HG02938 (cell line): ENCODE measurements at regions not wholly inside any gene's neighbourhood (a gene's known extent, or its start where the extent isn't known, plus 50 kb on each side); places are given as distances from the start of the nearest gene placed in this dataset.
"Not testable (repeated sequence)": the region's sequence is repeated elsewhere in the genome, so short reads cannot be mapped to it uniquely, and the experiment has no call there.

ENCODE experiments used
- ATAC-seq: cut with Tn5 transposase; IDR thresholded peaks from one replicate; pipeline ENCODE4 v1.9.1; 2021; ENCODE audit warnings: mild to moderate bottlenecking, moderate library complexity; ENCODE audit not compliant: unreplicated experiment

GRCh38 chr1:196005426-196005825, 602.8 kb downstream of the KCNT2 start:
- no peak for ATAC-seq

GRCh38 chr1:196004388-196004787, 603.9 kb downstream of the KCNT2 start:
- ATAC-seq: not testable (repeated sequence)

- no peak for ATAC-seq
These were observed 605.3 kb downstream of the KCNT2 start for GRCh38 chr1:196002906-196003305.

GRCh38 chr1:196002296-196002695, 605.9 kb downstream of the KCNT2 start:
- ATAC-seq: not testable (repeated sequence)

DNA sequence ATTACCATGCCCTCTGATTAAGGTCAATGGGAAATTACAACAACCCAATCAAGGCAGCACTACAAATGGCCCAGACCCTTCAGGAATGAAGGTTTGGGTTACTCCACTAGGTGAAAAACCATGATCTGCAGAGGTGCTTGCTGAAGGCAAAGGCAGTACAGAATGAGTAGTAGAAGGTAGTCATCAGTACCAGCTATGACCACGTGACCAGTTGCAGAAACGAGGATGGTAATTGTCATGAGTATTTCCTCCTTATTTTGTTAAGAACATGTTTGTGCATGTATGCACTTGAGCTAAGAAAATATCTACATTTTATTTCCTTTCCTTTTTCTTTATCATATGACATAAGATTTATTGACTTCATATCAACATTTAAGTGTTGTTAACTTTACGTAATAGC, 607.1 kb downstream of the KCNT2 start:
- no peak for ATAC-seq

DNA sequence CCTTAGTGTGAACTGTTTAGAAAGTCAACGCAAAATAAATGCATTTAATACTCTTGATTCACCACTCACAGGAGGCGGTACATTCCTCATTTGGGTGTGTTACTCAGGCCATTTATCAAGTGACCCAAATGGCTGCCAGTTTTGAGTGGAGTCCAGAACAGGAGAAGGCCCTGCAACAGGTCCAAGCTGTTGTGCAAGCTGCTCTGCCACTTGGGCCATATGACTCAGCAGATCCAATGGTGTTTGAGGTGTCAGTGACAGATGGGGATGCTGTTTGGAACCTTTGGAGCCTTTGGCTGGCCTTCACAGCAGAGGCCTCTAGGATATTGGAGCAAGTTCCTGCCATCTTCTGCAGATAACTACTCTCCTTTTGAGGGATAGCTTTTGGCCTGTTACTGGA, 609.2 kb downstream of the KCNT2 start:
- no peak for ATAC-seq

DNA sequence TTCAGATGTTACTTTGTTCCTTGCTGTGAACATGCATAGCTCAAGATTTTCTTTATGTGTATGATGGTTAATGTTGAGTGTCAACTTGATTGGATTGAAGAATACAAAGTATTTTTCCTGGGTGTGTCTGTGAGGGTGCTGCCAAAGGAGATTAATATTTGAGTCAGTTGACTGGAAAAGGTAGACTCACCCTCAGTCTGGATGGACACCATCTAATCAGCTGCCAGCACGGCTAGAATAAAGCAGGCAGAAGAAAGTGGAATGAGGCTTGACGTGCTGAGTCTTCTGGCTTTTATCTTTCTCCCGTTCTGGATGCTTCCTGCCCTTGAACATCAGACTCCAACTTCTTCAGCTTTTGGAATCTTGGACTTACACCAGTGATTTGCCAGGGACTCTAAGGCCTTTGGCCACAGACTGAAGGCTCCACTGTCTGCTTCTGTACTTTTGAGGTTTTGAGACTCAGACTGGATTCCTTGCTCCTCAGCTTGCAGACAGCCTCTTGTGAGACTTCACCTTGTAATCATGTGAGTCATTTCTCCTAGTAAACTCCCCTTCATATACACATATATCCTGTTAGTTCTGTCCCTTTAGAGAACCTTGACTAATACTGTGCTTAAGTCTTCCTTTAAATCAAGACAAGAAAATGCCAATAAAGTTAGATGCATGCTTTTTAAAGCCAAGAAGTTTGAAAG, 626.6 kb downstream of the KCNT2 start:
- no peak for ATAC-seq

GRCh38 chr1:195979646-195980045, 628.6 kb downstream of the KCNT2 start:
- no peak for ATAC-seq

DNA sequence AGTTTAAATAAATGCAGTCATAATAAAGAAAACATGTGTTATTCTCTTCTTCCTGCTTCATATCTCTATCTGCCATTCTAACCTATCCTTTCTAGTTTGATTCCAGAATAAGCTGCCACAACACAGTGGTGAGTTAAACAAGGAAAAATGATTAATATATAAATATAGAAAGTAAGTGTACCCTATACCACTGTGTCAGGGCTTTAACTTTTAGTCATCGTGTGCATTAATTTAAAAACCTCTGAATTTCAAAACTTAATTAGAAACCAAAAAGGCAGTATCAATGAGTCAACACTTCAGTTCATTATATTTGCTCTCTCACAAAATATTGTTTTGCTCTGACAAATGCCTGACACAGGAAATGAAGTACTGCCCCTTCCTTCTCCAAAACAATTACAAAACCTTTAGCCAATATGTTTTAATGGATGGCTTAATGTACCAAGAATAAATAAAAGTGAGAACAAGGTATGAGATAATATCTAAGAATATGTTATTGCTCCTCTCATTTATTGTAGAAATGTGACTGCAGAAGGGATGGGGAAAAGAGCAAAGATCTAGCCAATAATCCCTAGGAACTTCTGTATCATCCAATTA, 634.8 kb downstream of the KCNT2 start:
- no peak for ATAC-seq

- no peak for ATAC-seq
These were observed 636.7 kb downstream of the KCNT2 start for GRCh38 chr1:195971589-195971988.

GRCh38 chr1:195970209-195970608, 638.0 kb downstream of the KCNT2 start:
- ATAC-seq: no peak

DNA sequence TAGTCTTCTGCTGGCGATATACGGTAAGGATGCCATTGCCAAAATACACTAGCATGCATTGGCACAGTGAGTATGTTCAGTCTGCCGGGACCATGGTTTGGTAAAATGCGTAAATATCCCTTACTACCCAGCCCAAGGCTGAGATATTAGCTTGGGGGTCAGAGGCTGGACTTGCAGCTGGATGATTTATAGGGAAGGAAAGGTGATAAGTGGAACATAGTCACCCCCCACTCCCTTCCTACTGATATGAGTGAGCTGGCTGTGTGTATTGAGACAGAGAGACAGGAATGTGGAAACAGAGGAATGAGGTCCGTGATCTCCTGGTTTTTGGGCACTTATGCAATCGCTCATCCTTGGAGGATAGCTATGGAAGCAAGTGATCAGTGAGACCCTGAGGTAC, 642.8 kb downstream of the KCNT2 start:
- ATAC-seq: no peak

GRCh38 chr1:195965036-195965435, 643.2 kb downstream of the KCNT2 start:
- no peak for ATAC-seq

DNA sequence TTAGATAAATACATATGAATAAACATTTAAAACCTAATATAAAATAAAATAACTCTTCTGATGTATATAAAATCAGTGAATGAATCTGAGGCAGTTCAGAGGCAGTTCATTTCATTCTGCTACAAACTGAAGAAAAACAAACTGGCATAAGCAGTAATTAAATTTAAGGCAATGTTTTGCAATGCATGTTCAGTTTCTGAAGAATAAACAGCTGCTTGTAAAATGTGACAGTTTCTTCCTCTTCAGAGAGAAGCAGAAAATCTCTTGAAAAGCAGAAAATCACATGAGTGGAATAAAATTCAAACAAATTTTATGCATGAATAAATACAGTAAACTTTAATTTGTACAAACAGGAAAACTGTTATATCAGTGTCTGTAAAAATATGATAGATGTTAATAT, 643.7 kb downstream of the KCNT2 start:
- ATAC-seq: no peak

DNA sequence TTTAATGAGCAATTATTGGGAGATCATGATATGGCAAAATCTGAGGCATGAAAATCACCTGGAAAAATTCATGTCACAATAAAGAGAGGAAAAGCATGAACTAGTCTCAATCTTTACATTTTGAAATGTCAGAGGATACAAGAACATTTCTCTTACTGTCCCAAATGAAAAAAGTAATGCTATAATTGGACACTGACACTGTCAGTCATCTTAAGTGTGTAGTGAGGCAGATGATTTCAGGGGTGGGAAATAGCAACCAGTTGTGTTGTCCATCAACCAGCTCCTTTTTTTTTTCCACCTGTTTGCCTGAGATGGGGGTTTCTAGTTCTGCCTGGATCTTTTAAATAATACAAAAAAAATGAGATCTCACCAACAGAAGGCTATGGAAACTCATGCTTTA, 646.2 kb downstream of the KCNT2 start:
- no peak for ATAC-seq

DNA sequence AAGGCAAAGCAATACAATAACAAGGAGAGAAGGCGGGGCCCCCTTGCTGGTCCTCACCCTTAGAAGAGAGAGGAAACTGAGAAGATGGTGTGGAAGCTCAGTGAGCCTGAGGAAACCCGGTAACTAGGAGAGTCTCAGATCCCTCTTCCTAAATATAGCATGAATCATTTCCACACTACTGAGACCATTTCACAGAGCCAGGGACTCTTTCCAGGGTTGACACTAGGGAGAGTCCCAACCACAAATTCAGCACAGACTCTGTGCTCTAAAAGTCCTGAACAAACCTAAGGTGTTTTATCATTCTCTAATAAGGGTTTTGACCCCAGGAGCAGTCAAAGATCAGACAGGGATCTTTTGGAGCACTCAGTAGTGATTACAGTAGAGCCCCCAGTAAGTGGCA, 647.7 kb downstream of the KCNT2 start:
- ATAC-seq: no peak

DNA sequence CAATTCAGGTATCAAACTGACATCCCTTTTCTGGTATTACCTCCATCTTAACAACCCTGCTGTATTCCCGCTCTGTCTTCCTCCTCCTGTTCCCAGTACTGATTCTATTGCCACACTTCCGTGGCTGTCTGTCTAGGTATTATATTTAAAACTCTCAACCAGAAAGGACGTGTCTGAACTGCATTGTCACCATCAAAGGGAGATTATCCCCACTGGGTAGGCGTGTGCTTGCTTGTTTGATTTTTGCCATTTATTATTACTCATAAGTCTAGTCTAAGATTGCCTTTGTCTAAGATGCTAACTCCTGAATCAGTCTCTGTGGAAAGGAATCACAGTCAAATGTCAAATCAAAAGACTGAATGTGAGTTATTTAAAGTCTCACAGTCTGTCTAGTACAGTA, 650.1 kb downstream of the KCNT2 start:
- ATAC-seq: no peak

GRCh38 chr1:195956845-195957244, 651.4 kb downstream of the KCNT2 start:
- no peak for ATAC-seq

DNA sequence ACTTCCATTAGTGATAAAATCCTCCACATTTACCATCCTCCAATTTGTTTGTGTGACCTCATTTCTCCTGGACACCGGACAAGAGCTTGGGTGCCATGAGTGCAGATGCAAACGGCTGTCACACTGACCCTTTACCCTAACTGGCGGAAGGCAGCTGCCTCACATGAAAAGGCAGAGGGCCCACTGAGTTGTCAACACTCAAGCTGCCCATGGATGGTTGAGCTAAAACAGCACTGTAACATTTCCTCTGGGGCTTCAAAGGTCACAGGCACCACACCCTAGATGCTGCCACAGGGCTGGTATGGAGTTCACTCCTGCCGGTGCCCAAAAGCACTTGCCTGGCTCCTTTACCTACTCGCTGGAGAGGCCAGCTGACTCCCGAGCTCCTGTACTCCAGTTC, 653.4 kb downstream of the KCNT2 start:
- ATAC-seq: no peak

DNA sequence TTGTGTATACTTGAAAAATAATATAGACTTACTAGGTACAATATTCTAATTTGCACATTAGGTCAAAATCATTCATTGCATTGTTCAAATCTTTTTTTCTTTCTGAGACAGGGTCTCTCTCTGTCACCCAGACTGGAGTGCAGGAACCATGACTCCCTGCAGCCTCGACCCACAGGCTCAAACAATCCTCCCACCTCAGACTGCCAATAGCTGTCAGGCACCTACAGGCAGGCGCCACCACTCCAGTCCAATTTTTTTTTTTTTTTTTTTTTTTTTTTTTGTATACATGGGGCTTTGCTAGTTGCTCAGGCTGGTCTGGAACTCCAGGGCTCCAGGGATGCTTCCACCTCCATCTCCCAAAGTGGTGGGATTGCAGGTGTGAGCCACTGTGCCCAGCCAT, 656.9 kb downstream of the KCNT2 start:
- ATAC-seq: no peak

DNA sequence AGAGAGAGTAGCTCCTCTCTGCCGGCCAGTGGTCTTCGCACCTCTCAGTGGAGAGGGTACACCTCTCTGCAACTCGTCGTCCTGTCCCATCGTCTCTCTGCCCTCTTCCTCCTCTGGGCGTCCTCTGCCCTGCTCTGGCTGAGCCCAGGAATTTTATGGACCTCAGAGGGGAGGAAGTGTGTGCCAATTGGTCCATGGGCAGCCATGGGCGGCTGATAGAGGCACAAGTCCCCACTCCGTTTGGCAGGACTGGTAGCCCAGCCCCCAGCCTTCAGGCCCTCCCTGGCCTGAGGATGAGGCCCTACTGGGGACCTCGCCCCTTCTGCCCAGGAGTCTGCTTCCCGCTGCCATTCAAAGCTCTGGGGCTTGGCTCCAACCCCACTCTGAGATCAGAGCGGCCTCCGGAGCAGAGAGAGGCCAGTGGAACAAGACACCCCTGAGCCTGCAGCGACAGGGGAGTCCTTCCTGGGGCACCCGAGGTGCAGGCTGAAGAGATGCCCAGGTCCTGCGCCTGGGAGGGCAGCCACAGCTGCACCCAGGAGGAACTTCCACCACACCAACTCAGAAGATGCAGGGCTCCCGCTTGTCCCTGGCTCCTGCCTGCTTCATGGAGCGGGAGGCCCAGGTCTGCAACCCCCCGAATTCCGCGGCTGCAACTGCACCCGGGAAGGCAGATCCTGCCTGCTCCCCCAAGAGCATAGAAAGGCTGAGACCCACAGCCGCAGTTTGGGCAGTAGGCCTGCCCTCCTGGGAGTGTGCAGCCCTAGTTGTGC, 659.9 kb downstream of the KCNT2 start:
- ATAC-seq: no peak

DNA sequence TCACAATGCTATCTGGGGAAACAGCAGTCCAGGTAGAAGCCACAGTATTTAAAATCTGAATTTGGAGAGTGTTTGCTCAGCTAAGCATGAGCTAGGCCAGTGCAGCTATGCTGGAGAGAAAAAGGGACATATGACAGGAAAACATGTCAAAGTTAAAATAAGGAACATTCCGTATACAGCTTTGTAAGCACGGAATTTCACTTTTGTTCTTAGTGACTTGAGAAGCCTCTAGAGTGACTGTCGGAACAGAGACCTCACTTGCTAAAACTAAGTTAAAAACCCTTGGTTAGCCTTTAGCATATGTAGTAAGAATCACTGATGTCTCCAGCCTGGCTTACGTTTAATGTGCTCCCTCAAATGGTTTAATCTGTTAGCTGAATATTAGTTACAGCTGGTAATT, 661.7 kb downstream of the KCNT2 start:
- no peak for ATAC-seq
